ENCODE measurements at regions not wholly inside any gene's neighbourhood (a gene's known extent, or its start where the extent isn't known, plus 50 kb on each side); places are given as distances from the start of the nearest gene placed in this dataset.
"Not testable (repeated sequence)": the region's sequence is repeated elsewhere in the genome, so short reads cannot be mapped to it uniquely, and the experiment has no call there.

DNA sequence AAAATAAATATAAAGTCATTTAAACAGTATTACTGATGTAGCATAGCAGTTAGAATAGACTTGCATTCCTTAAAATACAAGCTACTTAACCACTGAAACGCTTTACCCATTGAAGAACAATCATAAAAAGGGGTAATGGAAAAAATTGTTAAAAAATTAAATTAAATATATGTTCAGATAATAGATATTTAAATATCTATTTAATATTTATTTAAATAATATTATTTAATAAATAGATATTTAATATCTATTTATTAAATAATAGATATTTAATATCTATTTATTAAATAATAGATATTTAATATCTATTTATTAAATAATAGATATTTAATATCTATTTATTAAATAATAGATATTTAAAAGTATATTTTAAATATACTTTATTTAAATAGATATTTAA lies 2410.5 kb downstream of the PCDH7 start:
- DNase-seq: not testable (repeated sequence)

DNA sequence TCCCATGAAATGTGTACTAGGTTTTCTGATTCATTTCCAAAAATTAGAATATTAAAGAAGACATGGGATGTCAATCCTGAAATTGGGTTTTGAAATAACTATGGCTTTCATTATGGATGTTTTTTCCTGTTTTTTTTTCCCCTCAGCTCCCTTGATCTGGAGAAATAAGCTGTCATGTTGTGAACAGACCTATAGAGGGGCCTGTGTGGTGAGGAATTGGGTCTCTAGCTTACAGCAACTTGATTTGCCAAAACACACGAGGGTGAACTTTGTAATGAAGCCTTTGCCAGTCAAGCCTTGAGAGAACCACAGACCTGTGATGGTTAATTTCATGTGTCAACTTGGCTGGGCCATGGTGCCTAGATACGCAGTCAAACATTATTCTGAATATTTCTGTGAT lies 2413.6 kb downstream of the PCDH7 start:
- DNase-seq: no peak

DNA sequence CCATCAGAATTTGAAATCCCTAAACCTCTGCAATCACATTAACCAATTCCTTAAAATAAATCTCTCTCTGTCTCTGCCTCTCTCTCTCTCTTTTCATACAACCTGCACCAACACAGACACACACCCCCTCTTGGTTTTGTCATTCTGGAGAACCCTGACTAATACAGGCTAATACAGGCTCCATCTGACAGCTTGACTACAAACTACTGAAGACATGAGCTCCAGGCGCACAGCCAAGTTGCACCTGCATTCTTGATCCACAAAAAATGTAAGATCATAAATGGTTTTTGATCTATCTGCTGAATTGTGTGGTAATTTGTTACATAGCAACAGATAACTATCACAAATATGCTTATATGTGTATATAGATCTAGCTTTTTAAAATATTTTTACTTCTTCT lies 2414.2 kb downstream of the PCDH7 start:
- DNase-seq: no peak

DNA sequence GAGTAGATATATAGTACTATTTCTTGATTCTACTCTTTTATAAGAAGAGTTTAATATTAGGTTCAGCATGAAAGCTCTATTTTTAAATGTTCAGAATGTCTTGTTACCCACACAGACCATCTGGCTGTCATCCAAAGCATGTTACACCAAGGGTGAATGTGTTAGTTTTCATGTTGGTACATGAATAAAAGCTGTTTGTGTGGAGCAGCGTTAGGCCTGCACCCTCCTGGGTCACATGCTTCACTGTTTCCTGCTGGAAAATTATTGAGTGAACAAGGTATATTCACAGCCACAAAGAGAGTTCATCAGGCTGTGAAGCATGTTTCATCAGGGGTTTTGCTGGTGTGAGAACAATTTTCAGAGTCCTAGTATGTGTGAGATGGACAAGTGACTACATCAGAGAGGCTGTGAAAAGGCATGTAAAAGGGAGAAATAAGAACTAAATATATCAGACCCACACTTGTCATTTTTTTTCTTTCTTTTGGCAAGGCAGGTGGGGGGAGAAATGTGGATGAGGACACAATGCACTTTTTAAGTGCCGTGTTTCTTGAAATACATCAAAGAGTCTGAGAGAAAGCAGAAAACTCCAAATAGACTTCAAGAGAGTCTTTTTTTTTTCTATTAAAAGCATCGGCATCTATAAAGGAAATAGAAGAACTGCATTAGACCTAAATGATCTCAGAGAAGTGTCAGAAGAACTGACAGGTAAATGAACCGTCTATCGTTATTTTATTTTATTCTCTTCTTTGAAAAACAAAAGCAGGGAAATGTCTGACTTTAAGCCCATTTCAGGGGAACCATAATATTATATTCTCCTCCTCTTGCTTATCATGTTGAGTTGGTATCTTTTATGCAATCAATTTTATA lies 2429.7 kb downstream of the PCDH7 start:
- DNase-seq: no peak

DNA sequence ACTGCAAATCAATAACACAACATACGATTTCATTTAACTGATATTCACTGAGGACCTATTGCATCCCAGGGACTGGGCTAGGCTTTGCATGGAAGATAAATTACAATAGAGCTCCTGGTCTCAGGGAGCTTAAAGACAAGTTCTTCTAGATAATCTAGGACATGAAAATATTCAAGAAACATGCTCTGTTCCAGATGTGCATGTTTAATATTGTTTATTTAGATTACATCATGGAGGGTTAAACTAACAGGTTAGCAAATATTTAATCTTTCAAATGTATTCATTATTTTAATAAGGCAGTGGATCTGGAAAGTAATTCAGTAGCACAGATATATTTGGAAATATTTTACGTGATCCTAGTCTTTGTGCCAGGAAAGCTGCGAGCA lies 2430.3 kb downstream of the PCDH7 start:
- DNase-seq: no peak

DNA sequence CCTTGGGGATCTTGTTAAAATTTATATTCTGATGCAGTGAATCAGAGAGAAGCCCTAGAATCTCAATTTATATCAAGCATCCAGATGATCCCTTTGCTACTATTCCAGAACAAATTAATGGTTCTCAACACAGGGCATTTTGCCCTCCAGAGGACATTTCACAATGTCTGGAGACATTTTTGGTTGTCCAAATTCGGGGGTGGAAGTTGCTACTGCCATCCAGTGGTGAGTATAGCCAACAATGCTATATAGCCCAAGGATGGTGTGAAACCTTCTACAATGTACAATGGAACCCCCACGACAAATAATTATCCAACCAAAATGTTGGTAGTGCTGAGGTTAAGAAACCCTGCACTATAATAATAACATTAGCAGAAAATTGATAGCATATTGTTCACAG lies 2440.0 kb downstream of the PCDH7 start:
- no peak for DNase-seq

DNA sequence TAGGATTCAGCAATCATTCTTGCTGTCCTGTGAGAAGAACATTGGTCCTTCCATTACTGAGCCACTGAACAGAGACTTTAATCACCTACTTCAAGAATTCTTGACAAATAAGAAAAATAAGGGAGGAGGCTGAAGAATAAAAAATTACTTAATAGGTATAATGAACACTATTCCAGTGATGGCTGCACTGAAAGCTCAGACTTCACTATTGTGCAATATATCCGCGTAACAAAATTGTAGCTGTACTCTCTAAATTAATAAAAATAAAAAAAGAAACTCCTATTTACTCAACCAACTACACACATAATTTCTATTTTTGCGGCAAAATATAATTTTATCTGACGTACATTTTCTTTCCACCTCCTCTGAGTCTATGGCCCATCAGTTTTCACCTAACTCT lies 2441.0 kb downstream of the PCDH7 start:
- DNase-seq: no peak

DNA sequence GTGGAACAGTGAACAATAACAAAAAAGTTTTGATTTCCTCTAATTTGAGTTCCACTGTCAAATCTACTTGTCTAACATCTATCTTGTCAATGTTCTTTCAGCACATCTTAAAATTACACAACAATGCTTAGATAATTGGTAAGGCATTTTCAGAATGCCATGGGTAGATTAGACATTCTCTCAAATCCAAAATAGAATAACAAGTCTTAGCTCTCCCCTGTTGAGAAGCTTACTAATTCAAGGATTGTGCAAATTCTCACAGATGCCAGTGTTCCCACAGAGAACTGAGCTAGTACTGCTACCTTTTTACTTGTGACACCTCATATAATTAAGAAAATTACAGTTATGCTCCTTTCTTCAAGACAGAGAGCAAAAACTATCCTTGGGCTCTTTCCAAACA lies 2442.0 kb downstream of the PCDH7 start:
- DNase-seq: no peak

DNA sequence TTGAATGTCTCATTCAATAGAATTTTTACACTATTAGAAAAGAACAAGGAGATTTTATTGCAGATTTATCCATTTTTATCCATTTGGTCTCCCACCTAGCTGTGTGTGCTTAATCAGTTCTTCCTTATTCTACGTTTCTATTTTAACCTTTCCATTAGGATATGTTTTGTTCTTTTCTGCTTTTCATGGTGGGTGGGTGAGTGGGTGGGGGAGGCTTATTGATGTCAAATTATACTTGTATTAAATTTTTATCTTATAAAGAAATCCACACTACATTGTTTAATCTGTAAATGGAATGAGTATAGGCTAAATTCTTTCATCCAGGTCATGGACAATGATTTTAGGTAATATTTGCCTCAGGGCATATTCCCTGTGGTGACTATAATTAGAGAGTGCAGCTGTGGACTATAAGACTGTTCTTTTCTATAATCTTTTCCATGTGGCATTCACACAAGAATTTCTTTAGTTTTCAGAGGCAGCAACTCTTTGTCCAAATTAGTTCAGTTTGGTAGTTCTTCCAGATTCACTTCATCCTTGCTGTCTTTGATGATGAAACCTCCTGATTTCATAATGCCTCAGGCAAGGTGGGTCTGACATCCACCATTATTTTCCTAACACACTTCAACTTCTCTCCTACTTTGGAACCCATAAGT lies 2451.8 kb downstream of the PCDH7 start:
- no peak for DNase-seq

DNA sequence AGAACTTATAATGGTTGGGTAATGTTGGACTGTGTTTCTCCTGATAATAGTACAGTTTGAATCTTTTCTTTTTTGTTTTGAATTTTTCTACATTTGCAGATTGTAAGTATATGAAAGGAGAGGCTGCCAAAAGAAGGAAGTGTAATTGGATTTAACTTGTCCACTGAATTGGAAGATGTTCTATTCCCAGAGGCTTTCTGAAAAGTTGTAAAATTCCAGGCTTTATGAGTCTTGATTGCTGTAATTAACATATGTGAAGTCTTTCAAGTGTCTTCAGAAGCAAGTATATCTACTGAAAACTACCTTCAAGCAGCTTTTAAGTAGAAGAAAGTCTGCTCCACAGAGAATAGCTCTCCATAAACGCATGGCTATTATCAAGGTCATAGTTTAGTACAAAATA lies 2456.4 kb downstream of the PCDH7 start:
- no peak for DNase-seq

DNA sequence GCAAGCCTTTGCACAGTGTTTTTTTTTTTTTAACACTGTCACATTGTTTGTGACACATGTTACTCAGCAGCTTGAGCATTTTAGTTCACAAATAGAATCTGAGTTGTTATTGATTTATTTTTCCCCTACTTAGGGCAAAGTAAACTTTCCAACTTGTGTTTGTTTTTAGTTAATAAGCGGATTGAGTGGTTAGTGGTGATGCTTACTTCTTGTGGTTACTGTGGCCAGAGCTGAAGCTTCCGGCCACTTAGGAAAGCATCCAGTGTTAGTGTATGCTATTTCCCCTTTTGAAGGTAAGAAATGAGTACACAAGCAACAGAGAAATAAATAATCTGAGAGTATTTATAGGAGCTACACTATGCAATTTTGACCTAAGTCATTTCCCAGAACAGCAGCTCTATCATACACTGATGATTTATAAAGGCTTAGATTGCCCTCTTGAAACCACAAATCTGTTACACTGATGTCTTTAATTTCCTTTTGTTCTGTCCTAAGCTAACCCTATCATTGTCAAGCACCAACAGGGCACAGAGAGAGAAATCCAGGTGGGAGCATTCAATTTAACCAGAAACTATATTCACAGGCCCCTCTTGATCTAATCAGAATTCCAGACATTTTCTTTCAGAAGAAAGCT lies 2464.6 kb downstream of the PCDH7 start:
- no peak for DNase-seq

DNA sequence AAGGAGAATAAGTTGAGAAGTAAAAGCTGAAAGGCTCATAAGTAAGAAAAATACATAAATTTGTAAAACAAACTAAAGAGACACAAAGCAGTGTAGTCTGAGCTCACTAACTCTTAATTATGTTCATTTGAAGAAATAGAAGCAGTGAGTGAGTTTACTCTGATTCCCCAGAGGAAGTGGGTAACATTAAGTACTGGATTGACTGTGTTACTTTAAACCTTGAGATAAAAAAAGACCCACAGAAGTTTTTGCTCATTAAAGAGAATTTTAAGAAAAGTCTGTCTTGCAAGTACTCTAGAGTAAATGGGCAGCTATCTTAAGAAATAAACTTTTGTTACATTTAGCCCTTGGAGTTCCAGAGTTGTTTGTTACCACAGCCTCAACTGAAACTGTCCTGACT lies 2466.9 kb downstream of the PCDH7 start:
- no peak for DNase-seq

DNA sequence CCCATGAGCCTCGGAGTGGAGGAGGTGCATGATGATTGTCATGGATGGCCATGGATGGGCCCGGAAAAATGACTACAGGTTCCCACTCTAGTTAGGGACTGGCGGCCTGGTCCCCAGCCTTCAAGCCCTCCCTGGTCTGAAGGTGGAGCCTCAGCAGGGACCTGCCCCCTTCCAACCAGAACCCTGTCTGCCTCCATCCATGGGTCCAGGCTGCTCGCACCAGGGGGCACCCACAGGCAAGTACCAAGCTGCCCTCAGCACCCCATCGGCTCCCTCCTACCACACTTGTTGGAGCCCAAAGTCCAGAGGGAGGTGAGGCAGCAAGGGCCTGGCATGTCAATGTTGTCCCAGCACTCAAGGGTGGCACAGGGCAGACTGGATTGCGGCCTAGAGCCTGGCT lies 2468.6 kb downstream of the PCDH7 start:
- DNase-seq: no peak

DNA sequence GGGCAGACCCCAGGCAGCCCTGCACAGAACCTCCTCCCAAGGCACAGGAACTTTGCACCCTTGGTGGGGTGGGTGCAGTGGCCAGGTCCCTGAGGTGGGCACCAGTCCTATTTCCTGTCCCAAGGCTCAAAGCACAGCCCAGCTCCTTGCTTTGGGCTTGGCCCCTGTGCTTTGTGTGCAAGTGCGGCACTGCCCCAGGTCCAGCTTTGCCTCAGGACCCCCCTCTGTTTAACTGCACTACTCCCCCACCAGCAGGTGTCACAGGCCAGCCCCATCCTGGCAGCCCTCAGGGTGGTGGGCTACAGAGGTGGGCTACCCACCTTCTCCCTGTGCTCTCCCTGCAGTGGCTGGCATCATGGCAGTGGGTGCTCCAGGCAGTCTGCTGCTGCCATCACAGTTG lies 2469.0 kb downstream of the PCDH7 start:
- no peak for DNase-seq

DNA sequence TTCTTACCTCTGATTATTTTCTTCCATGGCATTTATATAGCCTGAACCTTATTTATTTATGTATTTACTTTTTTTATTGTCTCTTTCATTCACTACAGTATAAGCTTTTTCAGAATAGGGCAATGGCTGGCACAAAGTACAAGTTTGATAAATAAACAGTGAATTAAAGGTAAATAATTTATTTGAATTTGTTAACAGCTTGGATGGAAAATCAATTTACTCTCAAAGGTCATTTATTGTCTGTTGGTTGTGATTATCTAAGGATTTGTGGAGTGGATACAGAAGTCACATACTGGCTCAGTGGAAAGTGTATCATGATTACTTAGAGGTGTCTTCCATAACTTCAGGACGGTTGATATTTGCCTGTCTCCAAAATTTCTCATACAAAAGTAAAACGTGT lies 2472.9 kb downstream of the PCDH7 start:
- no peak for DNase-seq

DNA sequence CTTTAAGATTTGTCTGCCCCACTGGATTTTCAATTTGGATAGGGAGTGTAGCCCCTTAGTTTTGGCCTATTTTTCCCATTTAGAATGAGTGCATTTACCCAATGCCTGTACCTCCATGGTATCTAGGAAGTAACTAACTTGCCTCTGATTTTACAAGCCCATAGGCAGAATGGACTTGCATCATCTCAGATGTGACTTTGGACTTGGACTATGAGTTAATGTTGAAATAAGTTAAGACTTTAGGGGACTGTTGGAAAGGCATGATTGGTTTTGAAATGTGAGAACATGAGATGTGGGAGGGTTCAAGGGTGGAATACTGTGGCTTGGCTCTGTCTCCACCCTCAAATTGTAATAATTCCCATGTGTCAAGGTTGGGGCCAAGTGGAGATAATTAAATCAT lies 2480.2 kb downstream of the PCDH7 start:
- DNase-seq: no peak

DNA sequence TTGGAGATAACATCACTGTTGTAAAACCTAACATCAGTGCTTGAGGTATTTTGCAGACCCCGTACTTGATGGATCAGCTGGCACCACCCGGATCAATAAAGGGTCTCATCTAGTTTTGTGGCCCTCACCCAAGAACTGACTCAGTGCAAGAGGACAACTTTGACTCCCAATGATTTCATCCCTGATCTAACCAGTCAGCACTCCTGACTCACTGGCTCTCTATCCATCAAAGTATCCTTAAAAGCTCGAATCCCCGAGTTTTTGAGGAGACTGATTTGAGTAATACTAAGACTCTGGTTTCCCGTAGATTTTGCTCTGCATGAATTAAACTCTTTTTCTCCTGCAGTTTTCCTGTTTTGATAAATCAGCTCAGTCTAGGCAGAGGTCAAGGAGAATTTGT lies 2498.1 kb downstream of the PCDH7 start:
- DNase-seq: no peak

DNA sequence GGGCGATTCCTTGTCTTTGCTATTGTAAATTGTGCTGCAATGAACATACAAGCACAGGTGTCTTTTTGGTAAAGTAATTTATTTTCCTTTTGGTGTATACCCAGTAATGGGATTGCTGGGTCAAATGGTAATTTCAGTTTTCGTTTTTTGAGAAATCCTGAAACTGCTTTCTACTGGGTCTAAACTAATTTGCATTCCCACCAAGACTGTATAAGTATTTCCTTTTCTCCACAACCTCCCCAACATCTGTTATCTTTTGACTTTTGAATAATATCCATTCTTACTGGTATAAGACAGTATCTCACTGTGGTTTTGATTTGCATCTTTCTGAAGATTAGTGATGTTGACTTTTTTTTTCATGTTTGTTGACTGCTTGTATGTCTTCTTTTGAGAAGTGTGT lies 2506.0 kb downstream of the PCDH7 start:
- no peak for DNase-seq

DNA sequence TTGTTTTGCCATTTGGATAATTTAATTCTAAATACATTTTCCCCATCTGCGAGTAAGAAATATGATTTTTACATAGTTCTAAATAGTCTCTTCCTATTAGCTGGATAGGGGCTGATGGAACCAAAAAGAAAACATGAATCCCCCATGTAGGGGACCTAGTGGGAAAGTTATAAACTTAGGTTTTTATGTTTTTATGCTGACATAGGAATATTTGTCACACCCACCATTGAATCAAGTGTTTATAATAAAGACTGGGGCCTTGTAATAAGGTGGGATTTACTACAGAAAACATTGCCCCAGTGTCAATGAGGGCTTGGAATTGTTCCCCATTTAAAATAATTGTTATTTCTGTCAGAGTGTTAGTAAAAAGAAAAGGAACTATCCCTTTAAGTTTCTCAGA lies 2506.6 kb downstream of the PCDH7 start:
- no peak for DNase-seq

DNA sequence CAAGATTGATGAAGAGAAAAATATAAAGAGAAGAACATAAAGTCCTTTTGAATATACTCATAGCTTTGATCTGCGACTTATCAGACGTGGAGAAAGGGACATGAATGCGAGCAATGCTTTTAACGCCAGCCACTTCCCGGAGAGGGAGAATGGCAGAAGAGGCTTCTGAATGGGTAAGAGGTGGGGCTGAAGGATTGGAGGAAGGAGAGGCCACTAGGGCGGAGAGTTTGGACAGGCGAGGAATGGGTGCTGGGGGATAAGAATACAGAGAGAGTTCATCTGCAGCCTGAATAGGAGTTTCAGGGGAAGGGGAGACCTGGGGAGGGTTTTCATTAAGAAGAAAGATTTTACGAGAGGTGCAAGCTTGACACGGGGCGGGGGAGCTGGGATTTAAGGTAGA lies 2534.9 kb downstream of the PCDH7 start:
- no peak for DNase-seq

DNA sequence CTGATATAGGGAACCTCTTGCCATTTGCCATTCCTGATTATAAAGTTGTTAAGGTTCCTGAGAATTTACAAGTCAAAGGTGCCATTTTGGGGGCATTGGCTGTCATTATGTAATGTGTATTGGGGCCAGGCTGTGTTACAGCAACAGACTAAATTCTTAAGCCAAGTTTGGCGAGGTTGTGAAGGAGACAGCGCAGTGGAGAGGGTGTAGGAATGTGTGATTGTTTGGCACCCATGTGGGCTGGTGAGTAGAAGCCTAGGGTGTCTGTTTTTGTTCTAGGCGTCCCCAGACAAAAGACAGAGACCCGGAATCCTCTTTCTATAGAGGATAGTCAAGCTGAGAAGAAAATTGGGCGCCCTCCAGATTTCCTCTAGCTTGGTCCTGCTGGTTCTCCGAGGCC lies 2535.3 kb downstream of the PCDH7 start:
- DNase-seq: no peak

DNA sequence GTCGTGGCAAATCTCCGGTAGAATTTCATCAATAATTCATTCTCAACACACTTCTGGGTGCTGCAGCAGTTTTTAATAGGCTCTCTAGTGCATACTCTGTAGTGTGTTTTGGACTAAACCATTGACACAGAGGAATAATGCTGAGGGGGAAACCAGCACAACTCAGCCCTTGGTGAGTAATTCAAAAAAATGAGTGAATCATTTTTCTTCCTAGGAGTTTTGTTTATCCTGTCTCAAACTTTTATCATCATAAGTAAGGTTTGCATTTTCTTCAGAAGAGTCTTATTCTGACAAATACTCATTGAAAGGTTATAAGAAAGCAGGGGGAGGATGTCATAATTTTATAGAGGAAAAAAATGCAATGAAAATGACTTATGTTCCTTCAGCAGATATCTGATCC lies 2542.7 kb downstream of the PCDH7 start:
- no peak for DNase-seq

DNA sequence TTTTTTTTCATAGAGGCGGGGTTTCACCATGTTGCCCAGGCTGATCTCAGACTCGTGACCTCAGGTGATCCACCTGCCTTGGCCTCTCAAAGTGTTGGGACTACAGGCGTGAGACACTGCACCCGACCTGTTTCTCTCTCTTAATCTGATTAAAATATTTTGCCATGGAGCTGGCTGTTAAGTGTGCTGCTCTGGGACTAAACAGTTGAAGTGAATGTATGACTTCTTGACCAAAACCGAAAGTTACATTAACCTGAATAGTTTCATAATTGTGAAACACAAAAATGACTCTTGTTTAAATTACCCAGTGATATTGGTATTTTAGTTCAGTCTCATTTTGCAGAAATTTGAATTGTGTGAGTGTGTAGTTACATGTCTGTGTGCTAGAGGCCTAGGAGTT lies 2548.6 kb downstream of the PCDH7 start:
- DNase-seq: no peak

DNA sequence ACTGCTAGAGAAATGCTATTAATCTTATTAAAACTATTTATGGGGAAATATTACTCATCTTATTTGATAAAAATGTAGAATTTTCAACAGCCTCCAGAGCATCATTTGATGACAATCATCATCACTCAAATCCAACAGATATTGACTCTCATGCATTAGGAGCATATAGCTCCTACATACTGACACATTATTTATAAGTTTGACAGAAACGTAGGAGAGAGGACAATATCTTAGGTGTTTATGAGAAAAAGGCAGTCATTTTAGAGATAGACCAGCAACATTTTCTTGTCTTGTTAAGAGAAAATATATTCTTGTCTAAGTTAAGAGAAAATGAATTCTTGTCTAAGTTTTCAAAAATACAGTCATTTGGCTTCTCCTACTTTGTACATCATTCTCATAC lies 2550.2 kb downstream of the PCDH7 start:
- no peak for DNase-seq

Measured in left hindlimb (tissue), 1 donor.